ENCODE measurements at regions not wholly inside any gene's neighbourhood (a gene's known extent, or its start where the extent isn't known, plus 50 kb on each side); places are given as distances from the start of the nearest gene placed in this dataset.

- no peak for ATAC-seq
- DNase-seq: no peak
Observed at GRCh38 chrX:10393241-10393640, 227.1 kb downstream of the MID1 start.

GRCh38 chrX:10393899-10394298 is 226.5 kb downstream of the MID1 start:
- no peak for DNase-seq
- ATAC-seq: no peak

GRCh38 chrX:10395179-10395578 is 225.2 kb downstream of the MID1 start:
- DNase-seq: no peak
- ATAC-seq: no peak
